AG04450 (cell line): ENCODE measurements at regions not wholly inside any gene's neighbourhood (a gene's known extent, or its start where the extent isn't known, plus 50 kb on each side); places are given as distances from the start of the nearest gene placed in this dataset.

ENCODE experiments used
- CTCF ChIA-PET: fragments of 300-600, 350-600 bp; formaldehyde crosslinking; extraction: SDS; loops from one replicate; lab custom pipeline; 2022; ENCODE audit warnings: antibody characterized with exemption, inconsistent platforms; lab: Charles Lee
- POLR2A ChIA-PET: fragments of 350-600 bp; formaldehyde crosslinking; extraction: SDS; loops from one replicate; lab custom pipeline; 2021; ENCODE audit warnings: antibody characterized with exemption, inconsistent platforms; lab: Yijun Ruan, JAX
- DNase-seq: peaks from one replicate; pipeline ENCODE4 v3.0.0-alpha.2; 2011; ENCODE audit warnings: low read depth, low spot score
- H3K27ac ChIP-seq: one replicate; pipeline ENCODE4 v1.5.1; 2012; ENCODE audit warnings: low read depth, low read length, control low read depth
- H3K27me3 ChIP-seq: one replicate; pipeline ENCODE4 v1.6.0; 2012; ENCODE audit warnings: low read length; ENCODE audit not compliant: control insufficient read depth, insufficient read depth
- H3K4me3 ChIP-seq: 2 replicates; pipeline ENCODE4 v1.5.1; 2011; ENCODE audit warnings: mild to moderate bottlenecking, low read depth, low read length, control low read depth
- H3K9me3 ChIP-seq: 2 replicates; pipeline ENCODE4 v1.5.1; 2012; ENCODE audit warnings: low read length; ENCODE audit not compliant: control insufficient read depth, insufficient read depth
- CTCF ChIP-seq: IDR thresholded peaks from 2 replicates; pipeline ENCODE4 v1.5.1; 2011; ENCODE audit warnings: low read depth, low read length, control low read depth, inconsistent platforms

GRCh38 chr5:13276156-13276555 lies 668.3 kb downstream of the DNAH5 start:
- H3K4me3 ChIP-seq = no peak overlapping the region
- no peak overlapping the region for H3K27ac ChIP-seq
- no peaks in the 10 kb centered on the region for H3K9me3 ChIP-seq
- H3K27me3 ChIP-seq = no peaks in the 10 kb centered on the region
- ChIA-PET CTCF (no interaction called here), POLR2A (no interaction called here)
- no peak for TF ChIP-seq CTCF
- DNase-seq = no peak

GRCh38 chr5:13263701-13264100 lies 680.8 kb downstream of the DNAH5 start:
- H3K9me3 ChIP-seq = no peaks in the 10 kb centered on the region; the same call in 1 of the 2 replicates
- no peaks in the 10 kb centered on the region for H3K27me3 ChIP-seq
- ChIA-PET POLR2A (no interaction called here), CTCF (no interaction called here)
- no peak for TF ChIP-seq CTCF
- no peak overlapping the region for H3K4me3 ChIP-seq
- H3K27ac ChIP-seq = no peak overlapping the region
- DNase-seq = no peak

- no peak for DNase-seq
- no peak for TF ChIP-seq CTCF
- Histone ChIP-seq H3K9me3 (peaks cover 5% of the 10 kb centered on the region; the same call in 1 of the 2 replicates), H3K4me3 (no peak overlapping the region), H3K27me3 (no peaks in the 10 kb centered on the region), H3K27ac (no peak overlapping the region)
- ChIA-PET POLR2A (no interaction called here), CTCF (no interaction called here)
Observed at GRCh38 chr5:13253111-13253510, 691.4 kb downstream of the DNAH5 start.

GRCh38 chr5:13252699-13253098 lies 691.8 kb downstream of the DNAH5 start:
- H3K27ac ChIP-seq = no peak overlapping the region
- POLR2A ChIA-PET = no interaction called here
- H3K27me3 ChIP-seq = no peaks in the 10 kb centered on the region
- no peak for TF ChIP-seq CTCF
- peaks cover 5% of the 10 kb centered on the region; the same call in 1 of the 2 replicates for H3K9me3 ChIP-seq
- no peak overlapping the region for H3K4me3 ChIP-seq
- CTCF ChIA-PET = no interaction called here
- DNase-seq = no peak

GRCh38 chr5:13251623-13252376 lies 692.7 kb downstream of the DNAH5 start:
- H3K27me3 ChIP-seq = no peaks in the 10 kb centered on the region
- ChIA-PET CTCF (interaction anchor here (0.6 to 1.5 kb wide), 2 partner anchors 23 to 35 kb away, joined by 3 read pairs; no protein-coding TSS in a partner anchor), POLR2A (no interaction called here)
- H3K27ac ChIP-seq = no peak overlapping the region
- peaks cover 5% of the 10 kb centered on the region; the same call in 1 of the 2 replicates for H3K9me3 ChIP-seq
- no peak for DNase-seq
- no peak overlapping the region for H3K4me3 ChIP-seq
- no peak for TF ChIP-seq CTCF
